H54 (cell line): ENCODE measurements at regions not wholly inside any gene's neighbourhood (a gene's known extent, or its start where the extent isn't known, plus 50 kb on each side); places are given as distances from the start of the nearest gene placed in this dataset.
"Not testable (repeated sequence)": the region's sequence is repeated elsewhere in the genome, so short reads cannot be mapped to it uniquely, and the experiment has no call there.

ENCODE experiments used
- DNase-seq: peaks from one replicate; pipeline ENCODE4 v3.0.0; 2011; ENCODE audit warnings: low spot score, mixed read lengths; ENCODE audit not compliant: insufficient read length
- FAIRE-seq: peaks from 3 replicates; lab custom pipeline; 2011; peaks lifted over from hg19 to GRCh38; lab: Jason Lieb, UNC
- POLR2A ChIP-seq: IDR thresholded peaks from 2 replicates; pipeline ENCODE4 v1.6.1; 2011; ENCODE audit warnings: low read depth, mild to moderate bottlenecking, low read length

DNA sequence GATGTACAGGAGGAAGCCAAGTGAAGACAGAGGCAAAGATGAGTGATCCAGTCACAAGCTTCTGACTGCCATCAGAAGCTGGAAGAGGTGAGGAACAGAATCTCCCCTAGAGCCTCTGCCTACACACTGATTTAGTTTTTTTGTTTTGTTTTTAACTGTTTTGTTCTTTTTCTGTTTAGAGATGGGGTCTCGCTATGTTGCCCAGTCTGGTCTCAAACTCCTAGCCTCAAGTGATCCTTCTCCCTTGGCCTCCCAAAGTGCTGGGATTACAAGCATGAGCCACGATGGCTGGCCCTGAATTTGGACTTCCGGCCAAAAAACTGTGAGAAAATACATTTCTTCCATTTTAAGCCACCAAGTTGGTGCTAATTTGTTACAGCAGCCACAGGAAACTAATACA is 204.7 kb upstream of the ZNF608 start:
- no peak for TF ChIP-seq POLR2A
- no peak for DNase-seq
- no peak for FAIRE-seq

DNA sequence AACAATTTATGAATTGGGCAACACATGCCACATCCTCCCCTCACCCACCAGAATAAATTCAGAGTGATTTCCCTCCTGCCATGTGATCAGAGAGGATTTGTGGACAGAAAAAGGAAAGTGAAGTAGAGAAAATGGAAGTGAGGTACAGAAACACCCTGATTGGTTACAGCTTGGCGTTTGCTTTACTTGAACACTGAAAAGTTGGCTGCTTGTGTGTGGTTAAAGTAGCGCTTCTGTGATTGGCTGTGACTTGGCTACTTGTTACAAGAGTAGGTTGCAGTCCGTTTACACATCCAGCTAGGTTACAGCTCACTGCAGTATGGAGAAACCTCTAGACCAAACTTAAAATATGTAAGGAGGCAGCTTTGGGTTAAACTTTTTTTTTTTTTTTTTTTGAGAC is 205.2 kb upstream of the ZNF608 start:
- TF ChIP-seq POLR2A: no peak
- no peak for FAIRE-seq
- DNase-seq: no peak

DNA sequence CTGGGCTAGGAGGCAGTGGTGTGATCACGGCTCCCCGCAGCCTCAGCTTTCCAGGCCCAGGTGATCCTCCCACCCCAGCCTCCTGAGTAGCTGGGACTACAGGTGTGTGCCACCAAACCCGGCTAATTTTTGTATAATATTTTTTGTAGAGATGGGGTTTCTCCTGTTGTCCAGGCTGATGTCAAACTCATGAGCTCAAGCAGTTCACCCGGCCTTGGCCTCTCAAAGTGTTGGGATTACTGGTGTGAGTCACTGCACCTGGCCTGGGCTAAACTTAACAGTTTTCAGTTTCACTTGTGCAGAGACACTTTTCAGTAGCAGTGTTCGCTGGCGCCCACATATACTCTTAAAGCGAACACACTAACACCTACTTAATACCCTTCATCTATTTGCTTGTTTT is 205.6 kb upstream of the ZNF608 start:
- DNase-seq (no peak), FAIRE-seq (no peak)
- TF ChIP-seq POLR2A: no peak

DNA sequence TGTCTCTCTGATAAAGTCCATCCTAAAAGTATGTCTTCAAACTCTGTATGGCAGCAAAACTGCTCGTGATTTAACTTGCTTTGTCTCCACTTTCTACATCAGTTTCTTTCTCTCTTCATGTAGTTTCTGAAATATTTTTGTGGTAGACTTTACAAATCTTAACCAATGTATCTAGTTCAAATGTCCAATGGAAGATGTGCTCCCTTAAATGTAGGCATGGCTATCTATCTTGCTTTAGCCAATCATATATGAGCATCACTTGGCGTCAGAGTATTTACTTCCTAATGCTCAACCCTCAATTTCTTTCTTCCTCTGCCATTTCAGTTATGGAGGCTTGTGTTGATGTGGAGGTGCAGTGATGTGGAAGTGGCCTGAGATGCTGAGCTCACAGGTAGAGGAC is 206.1 kb upstream of the ZNF608 start:
- FAIRE-seq (no peak), DNase-seq (no peak)

DNA sequence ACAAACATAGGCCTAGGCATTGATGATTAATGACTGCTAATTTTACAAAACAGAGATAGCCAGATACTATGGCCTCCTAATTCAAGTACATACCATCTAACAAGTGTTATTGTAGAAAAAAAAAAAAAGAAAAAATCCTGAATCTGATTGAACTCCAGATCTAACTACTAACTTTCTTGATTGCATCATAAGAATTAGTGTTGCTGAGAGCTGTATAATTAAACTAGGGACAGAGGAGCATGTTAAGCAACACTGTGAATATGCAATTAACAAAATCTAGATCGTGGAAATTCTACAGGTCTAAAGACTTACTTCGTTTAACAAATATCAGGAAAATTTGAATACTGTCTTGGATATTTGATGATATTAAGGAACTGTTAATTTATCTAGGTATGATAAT is 208.3 kb upstream of the ZNF608 start:
- DNase-seq: no peak
- no peak for TF ChIP-seq POLR2A
- FAIRE-seq: no peak

More for the DNA sequence above, 206.1 kb upstream of the ZNF608 start:
- no peak for TF ChIP-seq POLR2A

DNA sequence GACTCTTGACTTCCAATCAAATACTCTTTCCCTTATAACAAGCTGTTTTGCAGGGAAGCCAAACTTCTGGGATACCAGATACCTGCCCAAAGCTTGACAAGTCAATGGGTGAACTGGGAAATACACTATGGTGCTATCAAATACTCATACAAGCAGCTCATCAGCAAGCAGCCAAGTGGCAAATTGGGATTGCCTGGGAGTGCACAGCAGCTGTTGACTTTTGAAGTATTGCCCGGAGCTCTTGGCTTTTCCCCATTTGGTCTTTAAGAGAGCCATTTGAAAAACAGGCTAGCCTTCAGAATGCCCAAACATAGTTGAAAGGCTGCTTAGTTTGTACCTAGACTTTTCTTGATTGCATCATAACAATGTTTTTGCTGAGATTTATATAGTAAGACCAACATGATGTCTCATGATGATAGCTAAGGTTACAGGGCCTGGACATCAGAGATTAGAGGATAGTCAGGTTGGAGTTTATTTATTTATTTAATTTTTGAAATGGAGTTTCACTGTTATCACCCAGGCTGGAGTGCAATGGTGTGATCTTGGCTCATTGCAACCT is 210.1 kb upstream of the ZNF608 start:
- DNase-seq (no peak), FAIRE-seq (no peak)
- TF ChIP-seq POLR2A: no peak

DNA sequence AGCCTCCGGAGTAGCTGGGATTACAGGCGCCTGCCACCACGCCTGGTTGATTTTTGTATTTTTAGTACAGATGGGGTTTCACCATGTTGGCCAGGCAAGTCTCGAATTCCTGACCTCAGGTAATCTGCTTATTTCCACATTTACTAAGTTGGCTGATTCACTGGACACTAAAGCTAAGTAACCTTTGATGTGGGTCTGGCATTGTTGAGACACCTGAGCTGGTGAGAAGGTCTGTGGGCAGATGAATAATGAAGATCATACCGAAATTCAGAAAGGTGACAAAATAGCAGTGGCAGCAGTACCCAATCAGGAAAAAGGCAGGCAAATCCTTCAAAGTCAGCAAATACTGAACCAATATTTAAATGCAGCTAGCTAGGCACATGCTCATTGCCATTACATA is 210.6 kb upstream of the ZNF608 start:
- TF ChIP-seq POLR2A: no peak
- DNase-seq (no peak), FAIRE-seq (no peak)

DNA sequence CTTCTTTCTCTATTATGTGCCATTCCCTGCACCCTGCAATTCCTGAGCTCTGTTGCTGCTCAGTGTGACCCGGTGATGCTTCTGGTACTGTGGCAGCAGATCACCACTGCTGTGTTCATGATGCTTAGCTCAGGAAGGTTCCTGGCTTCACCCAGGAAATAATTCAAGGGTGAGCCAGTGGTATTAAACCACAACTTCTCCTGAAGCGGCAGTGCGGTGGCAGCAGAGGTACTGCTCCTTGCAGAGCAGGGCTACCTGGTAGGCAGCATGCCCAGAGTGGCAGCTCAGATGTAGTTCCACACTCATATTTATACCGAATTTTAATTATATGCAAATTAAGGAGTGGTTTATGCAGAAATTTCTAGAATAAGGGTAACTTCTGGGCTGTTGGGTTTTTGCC is 213.8 kb upstream of the ZNF608 start:
- DNase-seq: no peak
- FAIRE-seq: no peak
- TF ChIP-seq POLR2A: no peak

DNA sequence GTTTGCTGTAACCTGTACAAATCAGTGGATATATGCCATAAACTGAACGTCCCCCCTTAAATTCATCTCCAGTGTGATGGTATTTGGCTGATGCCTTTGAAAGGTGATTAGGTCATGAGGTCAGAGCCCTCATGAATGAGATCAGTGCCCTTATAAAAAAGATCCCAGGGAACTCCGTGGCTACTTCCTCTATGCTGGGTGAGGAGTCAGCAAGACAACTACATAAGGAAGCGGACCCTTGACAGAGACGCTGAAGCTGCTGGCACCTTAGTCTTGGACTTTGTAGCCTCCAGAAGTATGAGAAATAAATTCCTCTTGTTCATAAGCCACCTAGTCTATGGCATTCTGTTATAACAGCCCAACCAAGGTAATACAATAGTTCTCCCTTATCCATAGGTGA is 215.1 kb upstream of the ZNF608 start:
- FAIRE-seq: no peak
- no peak for DNase-seq
- TF ChIP-seq POLR2A: no peak

DNA sequence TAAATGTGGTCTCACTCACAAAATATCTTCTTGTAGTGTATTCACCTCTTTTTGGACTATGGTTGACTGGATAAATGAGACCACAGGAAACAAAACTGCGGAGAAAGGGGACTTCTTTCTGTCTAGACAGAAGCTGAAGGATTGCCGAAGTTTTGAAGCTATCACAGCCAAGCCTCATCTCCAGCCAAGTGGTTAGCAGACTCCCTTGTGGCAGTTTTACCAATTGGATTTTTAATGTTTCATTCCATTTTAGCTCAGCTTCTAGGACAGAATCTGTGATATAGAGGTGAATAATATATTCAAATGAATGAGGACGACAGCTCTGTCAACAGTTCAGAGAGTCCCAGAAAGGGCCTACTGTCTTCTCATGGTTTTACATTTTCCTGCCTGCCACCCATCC is 215.7 kb upstream of the ZNF608 start:
- TF ChIP-seq POLR2A: no peak
- DNase-seq (no peak), FAIRE-seq (no peak)

DNA sequence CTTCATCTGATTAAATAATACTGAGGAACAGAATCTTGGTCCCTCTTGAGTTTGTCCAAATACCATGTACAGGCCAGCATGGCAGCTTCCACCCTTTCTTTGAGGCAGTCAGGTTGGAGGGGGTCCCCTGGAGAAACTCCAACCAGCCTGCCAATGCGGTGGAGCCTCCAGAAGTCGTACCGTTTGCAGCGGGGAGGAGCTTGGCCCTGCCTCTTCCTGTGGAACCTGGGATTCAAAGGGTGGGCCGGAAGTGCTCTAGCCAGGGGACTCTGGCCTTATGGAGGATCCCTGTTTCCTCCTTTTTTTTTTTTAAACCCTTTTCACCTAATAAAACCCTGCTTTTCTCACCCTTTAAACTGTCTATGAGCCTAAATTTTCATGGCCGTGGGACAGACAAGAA is 216.3 kb upstream of the ZNF608 start:
- no peak for FAIRE-seq
- TF ChIP-seq POLR2A: no peak
- no peak for DNase-seq

DNA sequence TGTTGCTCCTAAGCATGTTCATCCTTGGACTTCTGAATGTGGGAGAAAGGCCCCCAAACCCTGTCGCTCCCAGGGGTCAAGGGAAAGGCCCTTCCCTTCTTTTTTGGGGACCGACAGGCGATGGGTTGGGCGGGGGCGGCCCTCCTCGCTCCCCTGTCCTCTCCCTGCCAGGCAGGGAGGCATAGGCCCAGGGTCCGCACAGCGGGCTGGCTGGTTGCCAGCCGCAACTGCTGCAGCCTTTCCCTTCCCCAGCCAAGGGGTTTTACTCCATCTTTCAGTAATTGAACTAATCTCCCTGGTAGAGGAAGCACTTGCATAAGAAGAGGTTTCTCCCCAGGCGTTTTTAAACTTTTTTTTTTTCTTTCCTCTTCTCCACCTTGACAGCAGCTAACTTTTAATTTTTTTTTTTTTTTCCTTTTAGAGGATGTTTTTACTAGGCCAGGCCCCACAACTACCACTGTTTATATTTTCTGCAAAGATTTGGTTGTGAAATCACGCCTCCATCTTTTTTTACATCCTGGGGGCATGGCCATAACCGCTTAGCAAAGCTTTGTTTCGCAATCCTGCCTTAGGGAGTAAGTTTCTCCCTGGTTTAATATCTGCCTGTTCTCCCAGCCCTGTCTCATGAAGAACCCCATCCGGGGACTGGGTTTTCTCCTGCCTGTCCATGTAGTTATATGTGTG is 216.9 kb upstream of the ZNF608 start:
- TF ChIP-seq POLR2A: no peak
- FAIRE-seq (no peak), DNase-seq (no peak)

DNA sequence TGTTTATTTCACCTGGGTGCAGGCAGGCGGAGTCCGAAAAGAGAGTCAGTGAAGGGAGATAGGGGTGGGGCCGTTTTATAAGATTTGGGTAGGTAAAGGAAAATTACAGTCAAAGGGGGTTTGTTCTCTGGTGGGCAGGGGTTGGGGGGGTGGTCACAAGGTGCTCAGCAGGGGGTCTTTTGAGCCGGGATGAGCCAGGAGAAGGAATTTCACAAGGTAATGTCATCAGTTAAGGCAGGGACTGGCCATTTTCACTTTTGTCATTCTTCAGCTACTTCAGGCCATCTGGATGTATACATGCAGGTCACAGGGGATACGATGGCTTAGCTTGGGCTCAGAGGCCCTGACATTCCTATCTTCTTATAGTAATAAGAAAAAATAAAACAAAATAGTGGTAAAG is 220.3 kb upstream of the ZNF608 start:
- not testable (repeated sequence) for FAIRE-seq, DNase-seq

DNA sequence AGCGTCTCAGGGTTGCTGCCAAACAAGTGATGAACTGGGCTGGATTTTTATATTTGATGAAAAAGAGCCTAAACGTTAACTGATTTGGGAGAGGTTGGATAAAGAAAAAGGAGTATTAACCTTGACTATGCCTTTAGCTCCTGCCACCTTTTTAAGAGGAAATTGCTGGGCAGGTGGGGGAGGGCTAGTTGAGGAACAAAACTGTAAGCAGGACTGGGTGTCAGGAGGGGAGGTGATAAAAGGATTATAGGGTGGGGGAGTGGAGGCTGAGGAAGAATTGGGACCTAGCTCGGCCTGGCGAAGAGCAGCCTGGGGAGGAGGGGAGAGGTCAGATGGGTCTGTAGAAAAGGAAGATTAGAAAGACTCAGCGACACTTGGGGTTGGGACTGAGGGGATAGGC is 223.9 kb upstream of the ZNF608 start:
- FAIRE-seq, DNase-seq: not testable (repeated sequence)

DNA sequence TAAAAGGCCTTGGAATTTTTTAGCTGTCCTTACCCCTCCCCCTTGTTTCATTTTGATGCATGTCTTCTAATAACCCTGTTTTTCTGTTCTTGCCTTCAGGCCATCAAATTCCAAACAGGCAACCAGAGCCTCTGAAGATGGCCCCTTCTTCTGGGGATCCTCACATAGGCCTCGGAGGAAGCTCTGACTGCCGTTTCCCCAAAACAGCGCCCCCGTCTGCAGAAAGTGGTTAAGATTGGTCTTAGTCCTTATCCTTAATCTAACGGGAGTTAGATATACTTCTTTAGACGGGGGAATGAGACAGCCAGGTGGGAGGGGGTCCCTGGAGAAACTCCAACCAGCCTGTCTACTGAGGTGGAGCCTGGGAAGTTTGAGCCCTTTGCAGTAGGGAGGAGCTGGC is 226.3 kb upstream of the ZNF608 start:
- TF ChIP-seq POLR2A: no peak
- FAIRE-seq (no peak), DNase-seq (no peak)

DNA sequence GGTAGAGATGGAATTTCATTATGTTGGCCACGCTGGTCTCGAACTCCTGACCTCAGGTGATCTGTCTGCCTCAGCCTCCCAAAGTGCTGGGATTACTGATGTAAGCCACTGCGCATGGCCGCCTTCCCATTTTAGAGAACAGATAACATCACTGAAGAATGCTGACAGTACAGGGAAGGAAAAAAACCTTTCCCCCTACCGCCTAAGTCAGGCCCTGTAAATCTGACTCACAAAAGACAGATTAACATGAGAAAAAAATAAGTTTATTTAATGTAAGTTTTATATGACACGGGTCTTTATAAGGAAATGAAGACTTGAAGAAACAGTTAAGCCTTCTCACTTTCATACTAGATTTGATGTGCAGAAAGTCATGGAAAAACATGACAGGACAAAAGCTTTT is 227.2 kb upstream of the ZNF608 start:
- DNase-seq: no peak
- TF ChIP-seq POLR2A: no peak
- FAIRE-seq: no peak
